Calu3 (cell line): ENCODE measurements at regions not wholly inside any gene's neighbourhood (a gene's known extent, or its start where the extent isn't known, plus 50 kb on each side); places are given as distances from the start of the nearest gene placed in this dataset.

ENCODE experiments used
- BruUV-seq: library from RNA; stranded (reverse); fragments of 400-500 nt; replicated peaks from 2 replicates; lab custom pipeline; 2021; lab: Mats Ljungman, UMichigan
- CTCF ChIA-PET: fragments of 300-600 bp; sonication (Branson Sonifier 250); formaldehyde crosslinking; loops from one replicate; lab custom pipeline; 2022; ENCODE audit warnings: antibody characterized with exemption; lab: Charles Lee
- DNase-seq: peaks from one replicate; pipeline ENCODE4 v3.0.0; 2022
- H3K27ac Mint-ChIP-seq: one replicate; pipeline ENCODE4 v1.8.0; 2022; ENCODE audit warnings: mixed read lengths; ENCODE audit not compliant: unreplicated experiment
- H3K27me3 Mint-ChIP-seq: one replicate; pipeline ENCODE4 v1.8.0; 2022; ENCODE audit warnings: mixed read lengths; ENCODE audit not compliant: unreplicated experiment
- H3K36me3 Mint-ChIP-seq: one replicate; pipeline ENCODE4 v1.8.0; 2022; ENCODE audit warnings: mild to moderate bottlenecking, moderate library complexity, mixed read lengths; ENCODE audit not compliant: insufficient read depth, unreplicated experiment
- H3K4me1 Mint-ChIP-seq: one replicate; pipeline ENCODE4 v1.8.0; 2022; ENCODE audit warnings: mild to moderate bottlenecking, low read depth, mixed read lengths; ENCODE audit not compliant: unreplicated experiment
- H3K4me3 Mint-ChIP-seq: one replicate; pipeline ENCODE4 v1.8.0; 2022; ENCODE audit warnings: mild to moderate bottlenecking, low read depth, moderate library complexity, mixed read lengths; ENCODE audit not compliant: unreplicated experiment
- H3K9me3 Mint-ChIP-seq: one replicate; pipeline ENCODE4 v1.8.0; 2022; ENCODE audit warnings: low read depth, mixed read lengths; ENCODE audit not compliant: unreplicated experiment
- CTCF ChIP-seq: fragments of 200-600 bp; IDR thresholded peaks from one replicate; pipeline ENCODE4 v1.8.0; 2022; ENCODE audit warnings: antibody characterized with exemption; ENCODE audit not compliant: unreplicated experiment
- intact Hi-C: fragments of 100-400 bp; cut with micrococcal nuclease; formaldehyde crosslinking; loops from one replicate; pipeline ENCODE4 v1.10.0; 2022; ENCODE audit not compliant: unreplicated experiment

GRCh38 chr2:12821656-12822055, 104.9 kb downstream of the TRIB2 start:
- no peak overlapping the region for H3K27ac Mint-ChIP-seq
- no TSS peak for BruUV-seq
- DNase-seq = no peak
- CTCF ChIA-PET = no interaction called here
- TF ChIP-seq CTCF = no peak
- peaks cover 8% of the 10 kb centered on the region for H3K9me3 Mint-ChIP-seq
- no peaks in the 10 kb centered on the region for H3K36me3 Mint-ChIP-seq
- no peak overlapping the region for H3K4me3 Mint-ChIP-seq
- H3K4me1 Mint-ChIP-seq = no peaks in the 10 kb centered on the region
- H3K27me3 Mint-ChIP-seq = no peaks in the 10 kb centered on the region
- intact Hi-C loops = no loop called here

GRCh38 chr2:12824351-12824777, 107.6 kb downstream of the TRIB2 start:
- no peak for DNase-seq
- no peak for TF ChIP-seq CTCF
- CTCF ChIA-PET = no interaction called here
- BruUV-seq = no TSS peak
- no peaks in the 10 kb centered on the region for H3K9me3 Mint-ChIP-seq
- no peak overlapping the region for H3K27ac Mint-ChIP-seq
- no peaks in the 10 kb centered on the region for H3K36me3 Mint-ChIP-seq
- no peak overlapping the region for H3K4me3 Mint-ChIP-seq
- no peaks in the 10 kb centered on the region for H3K4me1 Mint-ChIP-seq
- intact Hi-C loops = no loop called here
- no peaks in the 10 kb centered on the region for H3K27me3 Mint-ChIP-seq

GRCh38 chr2:12824778-12825379, 108.1 kb downstream of the TRIB2 start:
- Mint-ChIP-seq H3K36me3 (no peaks in the 10 kb centered on the region), H3K4me1 (no peaks in the 10 kb centered on the region), H3K9me3 (no peaks in the 10 kb centered on the region), H3K27ac (no peak overlapping the region), H3K27me3 (no peaks in the 10 kb centered on the region), H3K4me3 (no peak overlapping the region)
- intact Hi-C loops = no loop called here
- no TSS peak for BruUV-seq
- no peak for TF ChIP-seq CTCF
- CTCF ChIA-PET = no interaction called here
- DNase-seq = no peak

- no TSS peak for BruUV-seq
- CTCF ChIA-PET = no interaction called here
- Mint-ChIP-seq H3K9me3 (no peaks in the 10 kb centered on the region), H3K36me3 (no peaks in the 10 kb centered on the region), H3K27me3 (no peaks in the 10 kb centered on the region), H3K4me3 (no peak overlapping the region), H3K4me1 (no peaks in the 10 kb centered on the region), H3K27ac (no peak overlapping the region)
- intact Hi-C loops = no loop called here
- no peak for DNase-seq
- TF ChIP-seq CTCF = no peak
These were observed 110.0 kb downstream of the TRIB2 start for GRCh38 chr2:12826781-12827180.
